OCI-LY1 (cell line): ENCODE measurements at regions not wholly inside any gene's neighbourhood (a gene's known extent, or its start where the extent isn't known, plus 50 kb on each side); places are given as distances from the start of the nearest gene placed in this dataset.
"Not testable (repeated sequence)": the region's sequence is repeated elsewhere in the genome, so short reads cannot be mapped to it uniquely, and the experiment has no call there.

Experiments
- CTCF ChIP-seq: fragments of 200-600 bp; sonication (generic), shearing (Covaris generic); IDR thresholded peaks from 2 replicates; pipeline ENCODE4 v1.5.1; 2017; ENCODE audit warnings: mild to moderate bottlenecking, antibody characterized with exemption, low read length, moderate library complexity, mixed read lengths
- EZH2 ChIP-seq: fragments of 200-600 bp; sonication (generic), shearing (Covaris generic); IDR thresholded peaks from 2 replicates; pipeline ENCODE4 v1.8.0; 2017; ENCODE audit warnings: borderline replicate concordance, mixed run types, mild to moderate bottlenecking, antibody characterized with exemption, low read length, moderate library complexity, mixed read lengths

GRCh38 chr2:207439881-207440280 lies 89.9 kb upstream of the CREB1 start:
- not testable (repeated sequence) for TF ChIP-seq CTCF, EZH2
